Renal cortex interstitium (tissue), 11 donors: ENCODE measurements at regions not wholly inside any gene's neighbourhood (a gene's known extent, or its start where the extent isn't known, plus 50 kb on each side); places are given as distances from the start of the nearest gene placed in this dataset.

Experiments used
- DNase-seq, 11 donors: peaks; one replicate each; pipeline ENCODE4 v3.0.0-alpha.2; 2013; ENCODE audit warnings: low read depth in 9 of 11, low spot score in 4 of 11; ENCODE audit errors: extremely low read depth in 1 of 11

DNA sequence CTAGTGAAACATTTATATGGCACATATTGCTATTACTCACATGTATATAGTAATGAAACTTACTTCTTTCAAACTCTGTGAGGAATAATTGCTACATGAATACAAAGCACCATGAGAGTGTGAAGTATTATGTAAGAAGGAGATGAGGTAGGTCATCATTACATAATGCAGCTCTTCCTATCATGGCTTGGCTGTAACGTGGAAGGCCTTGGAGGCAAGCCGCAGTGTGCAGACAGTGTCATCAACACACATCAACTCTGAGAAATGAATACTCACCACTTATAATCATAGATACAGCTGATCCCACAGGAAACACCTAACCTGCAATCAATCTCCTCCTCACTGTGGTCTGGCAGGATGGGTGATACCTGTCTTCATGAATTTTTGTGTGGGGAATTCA lies 49.9 kb upstream of the CCDC91 start:
- DNase-seq, result no peak
